ENCODE measurements at regions not wholly inside any gene's neighbourhood (a gene's known extent, or its start where the extent isn't known, plus 50 kb on each side); places are given as distances from the start of the nearest gene placed in this dataset.
"Not testable (repeated sequence)": the region's sequence is repeated elsewhere in the genome, so short reads cannot be mapped to it uniquely, and the experiment has no call there.

DNA sequence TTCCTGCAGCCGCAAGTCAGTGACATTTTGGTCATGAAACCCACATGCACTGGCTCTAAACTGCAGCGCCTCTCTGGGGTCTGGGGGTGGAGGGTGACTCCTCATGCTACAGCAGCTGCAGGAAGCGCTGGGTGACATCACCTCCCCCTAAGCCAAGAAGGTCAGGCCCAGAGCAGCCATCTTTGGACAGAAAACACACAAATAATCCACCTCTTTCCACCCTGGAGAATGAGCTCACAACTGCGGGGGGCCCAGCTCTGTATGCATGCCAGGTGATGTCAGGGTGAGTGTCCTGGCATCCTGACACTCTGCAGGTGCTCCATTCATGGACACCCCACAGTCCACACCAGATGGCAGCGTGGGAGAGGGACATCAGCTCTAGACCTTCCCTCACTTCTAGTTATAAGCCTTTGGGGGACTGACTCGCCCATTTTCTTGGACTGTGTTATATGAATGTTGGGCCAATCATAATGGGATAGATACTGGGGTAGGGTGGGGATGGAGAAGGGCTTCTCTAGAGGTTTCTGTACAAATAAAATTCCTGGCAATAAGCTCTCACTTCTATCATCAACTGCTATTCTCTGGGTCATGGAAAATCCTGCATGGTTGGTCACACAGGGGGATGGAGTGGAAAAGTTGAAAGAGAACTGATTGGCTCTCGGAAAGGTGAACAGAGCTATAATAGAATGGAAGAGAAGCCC, 70.7 kb upstream of the THBS1 start:
- Histone ChIP-seq H3K36me3 (ENCODE audit: control insufficient read depth, insufficient read depth, low read length) (no peaks in the 10 kb centered on the region), H3K27me3 (ENCODE audit: control insufficient read depth, insufficient read depth, low read length) (no peaks in the 10 kb centered on the region), H3K4me1 (ENCODE audit: control insufficient read depth, insufficient read depth, low read length) (no peaks in the 10 kb centered on the region), H3K9me3 (ENCODE audit: control insufficient read depth, insufficient read depth, low read depth, low read length) (0 out of 2 replicates have a peak, but pooled peaks cover 5% of the 10 kb centered on the region), H3K9ac (ENCODE audit: low read length) (no peak overlapping the region), H3K27ac (ENCODE audit: low read depth, low read length) (no peak overlapping the region), H3K4me3 (ENCODE audit: low read depth, low read length) (no peak overlapping the region)

DNA sequence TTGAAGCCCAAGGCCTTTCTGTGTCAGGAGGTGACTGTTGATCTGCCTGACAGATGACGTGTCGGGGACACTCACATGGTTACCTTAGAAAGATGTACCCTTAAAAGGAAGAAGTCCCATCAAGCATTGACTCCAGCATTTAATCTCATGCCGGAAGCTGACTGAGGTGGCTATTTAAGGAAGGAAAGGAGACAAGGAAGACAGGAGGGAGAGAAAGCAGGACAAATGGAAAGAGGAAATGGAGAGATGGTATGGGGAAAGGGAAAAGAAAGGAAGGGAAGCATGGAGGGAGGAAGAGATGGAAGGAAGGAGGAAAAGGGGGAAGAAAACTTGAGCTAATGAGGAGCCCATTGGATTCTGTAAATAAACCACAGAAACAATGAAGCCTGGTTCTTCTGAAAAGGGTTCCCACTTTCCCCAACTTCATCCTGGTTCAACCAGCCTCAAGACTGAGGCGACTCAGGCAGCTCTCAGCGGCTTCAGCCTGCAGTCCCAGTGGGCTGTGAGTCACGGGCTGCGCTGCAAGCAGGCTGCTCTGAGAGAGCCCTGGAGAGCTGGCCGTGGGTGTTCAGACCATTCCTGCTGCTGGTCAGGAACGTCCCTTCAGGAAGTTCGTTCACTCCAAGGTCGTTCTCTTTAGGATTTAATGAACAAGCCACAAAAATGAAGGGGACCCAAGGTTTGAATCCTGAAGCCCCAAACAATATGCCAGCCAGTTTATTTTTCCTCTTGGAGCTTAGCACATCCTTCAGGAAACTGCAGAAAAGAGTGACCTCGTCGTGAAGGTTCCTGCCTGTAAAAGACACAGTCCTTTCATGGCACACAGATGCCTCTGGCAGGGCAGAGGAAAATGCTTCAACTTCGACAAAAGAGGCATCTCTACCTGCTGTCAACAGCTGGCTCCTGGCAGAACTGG, 69.6 kb upstream of the THBS1 start:
- Histone ChIP-seq H3K9me3 (ENCODE audit: control insufficient read depth, insufficient read depth, low read depth, low read length) (0 out of 2 replicates have a peak, but pooled peaks cover 6% of the 10 kb centered on the region), H3K36me3 (ENCODE audit: control insufficient read depth, insufficient read depth, low read length) (no peaks in the 10 kb centered on the region), H3K9ac (ENCODE audit: low read length) (no peak overlapping the region), H3K4me1 (ENCODE audit: control insufficient read depth, insufficient read depth, low read length) (no peaks in the 10 kb centered on the region), H3K27me3 (ENCODE audit: control insufficient read depth, insufficient read depth, low read length) (no peaks in the 10 kb centered on the region), H3K27ac (ENCODE audit: low read depth, low read length) (no peak overlapping the region), H3K4me3 (ENCODE audit: low read depth, low read length) (no peak overlapping the region)

DNA sequence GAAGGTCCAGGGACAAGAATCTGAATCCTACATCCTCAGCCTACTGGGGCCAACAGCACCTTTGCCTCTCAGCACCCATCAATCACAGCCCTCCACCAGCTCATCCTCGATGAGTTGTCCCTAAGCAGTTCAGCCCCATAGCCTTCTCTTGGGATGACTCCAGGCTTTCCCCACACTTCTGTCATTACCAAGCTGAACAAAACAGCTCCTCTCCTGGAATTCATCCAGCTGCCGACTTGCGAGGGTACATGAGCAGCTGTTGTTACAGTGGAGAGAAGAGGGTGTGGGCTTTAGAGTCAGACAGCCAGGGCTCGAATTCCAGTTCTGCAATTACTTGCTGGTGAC, 69.0 kb upstream of the THBS1 start:
- no peaks in the 10 kb centered on the region for H3K4me1 ChIP-seq (ENCODE audit: control insufficient read depth, insufficient read depth, low read length)
- H3K27ac ChIP-seq (ENCODE audit: low read depth, low read length) = no peak overlapping the region
- no peaks in the 10 kb centered on the region for H3K36me3 ChIP-seq (ENCODE audit: control insufficient read depth, insufficient read depth, low read length)
- no peak overlapping the region for H3K4me3 ChIP-seq (ENCODE audit: low read depth, low read length)
- H3K9me3 ChIP-seq (ENCODE audit: control insufficient read depth, insufficient read depth, low read depth, low read length) = 0 out of 2 replicates have a peak, but pooled peaks cover 6% of the 10 kb centered on the region
- no peak overlapping the region for H3K9ac ChIP-seq (ENCODE audit: low read length)
- no peaks in the 10 kb centered on the region for H3K27me3 ChIP-seq (ENCODE audit: control insufficient read depth, insufficient read depth, low read length)

DNA sequence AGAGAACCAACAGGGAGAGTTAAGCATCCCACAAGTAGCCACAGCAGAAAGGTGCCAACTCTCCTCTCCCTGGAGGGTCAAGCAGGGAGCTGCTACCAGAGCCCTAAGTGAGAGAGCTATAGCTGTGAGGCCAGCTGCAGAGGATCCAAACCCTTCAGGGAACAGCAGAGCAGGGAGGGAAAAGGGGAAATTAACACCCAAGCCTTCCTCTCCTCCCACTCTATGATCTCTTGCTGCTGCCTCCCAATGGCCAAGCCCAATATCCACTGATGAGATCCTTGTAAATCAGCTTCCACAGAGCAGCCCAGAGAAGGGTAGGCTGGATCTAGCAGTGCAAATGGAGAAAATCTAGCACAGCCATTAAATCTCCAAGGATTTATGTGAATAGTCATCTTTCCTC, 68.2 kb upstream of the THBS1 start:
- H3K27me3 ChIP-seq (ENCODE audit: control insufficient read depth, insufficient read depth, low read length) = no peaks in the 10 kb centered on the region
- H3K27ac ChIP-seq (ENCODE audit: low read depth, low read length) = no peak overlapping the region
- H3K36me3 ChIP-seq (ENCODE audit: control insufficient read depth, insufficient read depth, low read length) = no peaks in the 10 kb centered on the region
- no peaks in the 10 kb centered on the region for H3K4me1 ChIP-seq (ENCODE audit: control insufficient read depth, insufficient read depth, low read length)
- H3K4me3 ChIP-seq (ENCODE audit: low read depth, low read length) = no peak overlapping the region
- no peak overlapping the region for H3K9ac ChIP-seq (ENCODE audit: low read length)
- H3K9me3 ChIP-seq (ENCODE audit: control insufficient read depth, insufficient read depth, low read depth, low read length) = 0 out of 2 replicates have a peak, but pooled peaks cover 6% of the 10 kb centered on the region

DNA sequence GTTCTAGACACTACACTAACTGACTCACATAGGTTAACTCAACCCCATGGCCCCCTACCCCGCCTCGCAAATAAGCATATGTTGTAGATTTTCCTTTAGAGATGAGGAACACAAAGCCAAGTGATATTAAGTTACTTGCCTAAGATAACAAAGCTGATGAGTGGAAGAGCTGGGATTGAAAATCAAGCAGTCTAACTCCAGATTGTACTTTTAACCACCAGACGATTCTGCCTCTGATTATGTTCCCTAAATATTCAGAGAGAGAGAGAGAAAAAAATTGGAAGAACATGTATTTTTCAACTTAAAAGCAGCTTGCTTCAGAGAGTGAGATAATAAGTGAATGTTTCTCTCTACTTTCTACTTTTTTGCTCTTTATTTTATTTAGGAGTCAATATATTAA, 66.9 kb upstream of the THBS1 start:
- Histone ChIP-seq H3K4me3 (ENCODE audit: low read depth, low read length) (no peak overlapping the region), H3K27ac (ENCODE audit: low read depth, low read length) (no peak overlapping the region), H3K36me3 (ENCODE audit: control insufficient read depth, insufficient read depth, low read length) (no peaks in the 10 kb centered on the region), H3K9ac (ENCODE audit: low read length) (no peak overlapping the region), H3K4me1 (ENCODE audit: control insufficient read depth, insufficient read depth, low read length) (no peaks in the 10 kb centered on the region), H3K27me3 (ENCODE audit: control insufficient read depth, insufficient read depth, low read length) (no peaks in the 10 kb centered on the region), H3K9me3 (ENCODE audit: control insufficient read depth, insufficient read depth, low read depth, low read length) (0 out of 2 replicates have a peak, but pooled peaks cover 6% of the 10 kb centered on the region)

DNA sequence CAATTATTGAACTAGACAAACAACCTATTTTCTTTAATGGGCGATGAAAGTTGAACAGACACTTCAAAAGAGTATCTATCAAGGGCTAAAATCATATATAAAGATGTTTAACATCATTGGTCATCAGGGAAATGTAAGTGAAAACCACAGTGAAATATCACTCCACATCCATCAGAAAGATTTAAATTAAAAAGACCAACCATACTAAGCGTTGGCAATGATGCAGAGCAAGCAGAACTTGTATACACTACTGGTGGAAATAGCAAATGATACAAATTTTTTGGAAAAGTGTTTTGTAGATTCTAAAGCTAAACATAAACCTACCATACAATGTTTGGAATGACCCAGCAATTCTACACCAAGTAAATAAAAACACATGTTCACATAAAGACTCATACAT, 65.9 kb upstream of the THBS1 start:
- Histone ChIP-seq H3K27me3 (ENCODE audit: control insufficient read depth, insufficient read depth, low read length) (no peaks in the 10 kb centered on the region), H3K9ac (ENCODE audit: low read length) (no peak overlapping the region), H3K36me3 (ENCODE audit: control insufficient read depth, insufficient read depth, low read length) (no peaks in the 10 kb centered on the region), H3K27ac (ENCODE audit: low read depth, low read length) (no peak overlapping the region), H3K4me3 (ENCODE audit: low read depth, low read length) (no peak overlapping the region), H3K4me1 (ENCODE audit: control insufficient read depth, insufficient read depth, low read length) (no peaks in the 10 kb centered on the region), H3K9me3 (ENCODE audit: control insufficient read depth, insufficient read depth, low read depth, low read length) (0 out of 2 replicates have a peak, but pooled peaks cover 6% of the 10 kb centered on the region)

DNA sequence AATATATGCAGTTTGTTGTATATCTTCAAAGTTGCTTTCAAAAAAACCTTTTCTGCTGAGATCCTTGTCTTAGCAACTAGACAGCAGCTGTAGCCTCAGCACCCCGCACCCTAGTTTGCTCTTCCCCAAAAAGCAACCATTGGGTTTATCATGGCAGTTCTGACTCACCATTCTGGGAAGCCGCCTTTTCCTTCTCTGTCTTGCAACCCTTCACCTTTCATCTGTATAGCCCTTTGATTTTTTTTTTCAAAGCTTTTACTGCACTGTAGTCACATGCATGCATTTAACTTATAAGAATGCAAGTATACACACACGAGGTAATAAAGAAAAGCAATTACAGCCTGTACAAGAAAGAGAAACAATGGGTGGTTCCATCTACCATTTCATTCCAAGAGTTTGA, 65.1 kb upstream of the THBS1 start:
- Histone ChIP-seq H3K27me3 (ENCODE audit: control insufficient read depth, insufficient read depth, low read length) (no peaks in the 10 kb centered on the region), H3K9me3 (ENCODE audit: control insufficient read depth, insufficient read depth, low read depth, low read length) (0 out of 2 replicates have a peak, but pooled peaks cover 6% of the 10 kb centered on the region), H3K4me3 (ENCODE audit: low read depth, low read length) (no peak overlapping the region), H3K27ac (ENCODE audit: low read depth, low read length) (no peak overlapping the region), H3K9ac (ENCODE audit: low read length) (no peak overlapping the region), H3K36me3 (ENCODE audit: control insufficient read depth, insufficient read depth, low read length) (no peaks in the 10 kb centered on the region), H3K4me1 (ENCODE audit: control insufficient read depth, insufficient read depth, low read length) (no peaks in the 10 kb centered on the region)

DNA sequence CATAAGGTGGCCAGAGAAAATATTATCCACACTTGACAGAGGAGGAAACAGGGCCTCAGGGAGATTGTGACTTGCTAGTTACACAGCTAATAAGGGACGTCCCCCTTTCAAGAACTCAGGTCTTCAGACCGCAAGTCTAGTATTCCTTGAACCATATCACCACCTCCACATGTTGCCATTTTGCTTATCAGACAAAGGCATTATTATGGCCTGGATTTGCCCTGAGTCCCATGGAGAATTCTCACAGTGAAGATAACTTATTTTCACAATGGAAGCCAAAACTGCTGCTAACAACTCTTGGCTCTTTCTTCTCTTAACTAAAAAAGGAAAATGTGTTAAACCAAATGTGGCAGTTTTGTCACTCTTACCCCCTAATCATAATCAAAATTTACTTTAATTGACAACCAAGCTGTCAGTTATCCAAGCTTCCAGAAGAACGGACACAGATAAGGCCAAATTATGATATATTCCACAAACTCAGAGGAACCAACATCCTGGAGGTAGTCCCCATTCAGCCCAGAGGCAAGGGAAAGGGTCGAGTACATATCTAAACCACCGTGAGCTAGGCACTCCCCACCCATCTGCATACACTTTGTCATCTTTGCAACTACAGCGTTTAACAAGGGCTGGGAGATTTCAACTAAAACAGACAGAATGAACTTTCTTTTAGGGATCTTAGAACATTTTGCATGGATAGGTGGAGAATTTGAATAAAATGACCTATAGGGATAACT, 63.6 kb upstream of the THBS1 start:
- Histone ChIP-seq H3K36me3 (ENCODE audit: control insufficient read depth, insufficient read depth, low read length) (no peaks in the 10 kb centered on the region), H3K27me3 (ENCODE audit: control insufficient read depth, insufficient read depth, low read length) (no peaks in the 10 kb centered on the region), H3K9ac (ENCODE audit: low read length) (no peak overlapping the region), H3K4me3 (ENCODE audit: low read depth, low read length) (no peak overlapping the region), H3K27ac (ENCODE audit: low read depth, low read length) (no peak overlapping the region), H3K4me1 (ENCODE audit: control insufficient read depth, insufficient read depth, low read length) (no peaks in the 10 kb centered on the region), H3K9me3 (ENCODE audit: control insufficient read depth, insufficient read depth, low read depth, low read length) (0 out of 2 replicates have a peak, but pooled peaks cover 6% of the 10 kb centered on the region)

DNA sequence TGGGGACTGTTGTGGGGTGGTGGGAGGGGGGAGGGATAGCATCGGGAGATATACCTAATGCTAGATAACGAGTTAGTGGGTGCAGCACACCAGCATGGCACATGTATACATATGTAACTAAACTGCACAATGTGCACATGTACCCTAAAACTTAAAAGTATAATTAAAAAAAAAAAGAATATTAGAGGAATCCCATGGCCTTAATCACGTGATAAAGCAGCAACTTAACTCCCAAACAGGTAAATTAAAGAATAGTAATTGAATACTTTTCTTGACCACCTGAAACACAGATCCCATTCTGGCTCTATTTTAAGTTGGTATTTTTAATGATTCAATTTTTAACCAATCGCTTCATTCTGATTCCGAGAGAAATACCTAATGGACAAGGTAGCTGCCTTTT, 56.9 kb upstream of the THBS1 start:
- not testable (repeated sequence) for H3K9ac ChIP-seq (ENCODE audit: low read length)

DNA sequence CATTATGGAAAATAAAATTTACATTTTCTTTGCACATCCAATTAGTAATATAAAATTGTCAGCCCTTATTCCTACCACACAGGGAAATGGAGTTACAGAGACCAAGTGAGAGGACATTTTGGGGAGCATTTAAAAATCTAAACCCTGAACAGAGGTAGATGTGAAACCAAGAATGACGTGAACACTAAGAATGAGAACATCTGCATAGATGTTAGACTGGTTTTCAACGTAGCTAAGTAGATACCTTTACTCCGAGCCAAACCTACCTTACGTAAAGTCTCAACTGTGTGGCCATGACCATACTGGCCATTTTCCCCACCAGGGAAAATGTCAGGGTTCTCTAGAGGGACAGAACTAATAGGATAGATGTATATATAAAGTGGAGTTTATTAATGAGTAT, 51.4 kb upstream of the THBS1 start:
- Histone ChIP-seq H3K27ac (ENCODE audit: low read depth, low read length) (no peak overlapping the region), H3K9me3 (ENCODE audit: control insufficient read depth, insufficient read depth, low read depth, low read length) (0 out of 2 replicates have a peak, but pooled peaks cover 3% of the 10 kb centered on the region), H3K36me3 (ENCODE audit: control insufficient read depth, insufficient read depth, low read length) (no peaks in the 10 kb centered on the region), H3K27me3 (ENCODE audit: control insufficient read depth, insufficient read depth, low read length) (no peaks in the 10 kb centered on the region), H3K4me3 (ENCODE audit: low read depth, low read length) (no peak overlapping the region), H3K9ac (ENCODE audit: low read length) (no peak overlapping the region), H3K4me1 (ENCODE audit: control insufficient read depth, insufficient read depth, low read length) (peaks cover 11% of the 10 kb centered on the region; the same call in 1 of the 2 replicates)

More for the DNA sequence above, 56.9 kb upstream of the THBS1 start:
- H3K27me3 ChIP-seq (ENCODE audit: control insufficient read depth, insufficient read depth, low read length); H3K36me3 ChIP-seq (ENCODE audit: control insufficient read depth, insufficient read depth, low read length); H3K27ac ChIP-seq (ENCODE audit: low read depth, low read length); H3K4me3 ChIP-seq (ENCODE audit: low read depth, low read length); H3K9me3 ChIP-seq (ENCODE audit: control insufficient read depth, insufficient read depth, low read depth, low read length); H3K4me1 ChIP-seq (ENCODE audit: control insufficient read depth, insufficient read depth, low read length): not testable (repeated sequence)

Measured in HUES6 (cell line).